ENCODE measurements at regions not wholly inside any gene's neighbourhood (a gene's known extent, or its start where the extent isn't known, plus 50 kb on each side); places are given as distances from the start of the nearest gene placed in this dataset.

- CTCF ChIA-PET = no interaction called here
- no peak for ATAC-seq
- H3K27me3 ChIP-seq (ENCODE audit: control insufficient read depth in 2 of 2, insufficient read depth in 2 of 2, low read length in 2 of 2) = no peaks in the 10 kb centered on the region
These were observed 94.8 kb upstream of the SORCS3 start for GRCh38 chr10:104546336-104546735.

GRCh38 chr10:104546756-104547155, 94.3 kb upstream of the SORCS3 start:
- Mint-ChIP-seq H3K27me3 (peaks cover 0 to 30% (median 2%) of the 10 kb centered on the region in 5 donors), H3K4me3 (no peak overlapping the region), H3K27ac (no peak overlapping the region), H3K36me3 (peaks cover 0 to 3% (median 0%) of the 10 kb centered on the region in 5 donors), H3K4me1 (no peaks in the 10 kb centered on the region), H3K9me3 (peaks cover 0 to 4% (median 0%) of the 10 kb centered on the region in 11 donors)
- Histone ChIP-seq H3K4me3 (ENCODE audit: low read length) (no peak overlapping the region), H3K27ac (ENCODE audit: low read depth, low read length) (no peak overlapping the region), H3K9me3 (ENCODE audit: control insufficient read depth in 2 of 3, low read length in 3 of 3) (no peaks in the 10 kb centered on the region), H3K36me3 (ENCODE audit: control insufficient read depth in 2 of 3, insufficient read depth in 3 of 3, low read length in 3 of 3) (no peaks in the 10 kb centered on the region), H3K27me3 (ENCODE audit: control insufficient read depth in 2 of 2, insufficient read depth in 2 of 2, low read length in 2 of 2) (no peaks in the 10 kb centered on the region), H3K4me1 (ENCODE audit: control insufficient read depth in 2 of 2, insufficient read depth in 2 of 2, low read length in 2 of 2) (no peaks in the 10 kb centered on the region)
- ChIA-PET CTCF (no interaction called here), POLR2A (no interaction called here)
- no peak for ATAC-seq
- no peak for DNase-seq
- intact Hi-C loops (cut with micrococcal nuclease) = no loop called here

More at GRCh38 chr10:104546336-104546735, 94.8 kb upstream of the SORCS3 start:
- Histone ChIP-seq H3K27ac (ENCODE audit: low read depth, low read length) (no peak overlapping the region), H3K9me3 (ENCODE audit: control insufficient read depth in 2 of 3, low read length in 3 of 3) (no peaks in the 10 kb centered on the region), H3K36me3 (ENCODE audit: control insufficient read depth in 2 of 3, insufficient read depth in 3 of 3, low read length in 3 of 3) (no peaks in the 10 kb centered on the region), H3K4me1 (ENCODE audit: control insufficient read depth in 2 of 2, insufficient read depth in 2 of 2, low read length in 2 of 2) (no peaks in the 10 kb centered on the region), H3K4me3 (ENCODE audit: low read length) (no peak overlapping the region)
- intact Hi-C loops (cut with micrococcal nuclease) = no loop called here
- Mint-ChIP-seq H3K4me3 (no peak overlapping the region), H3K27ac (no peak overlapping the region), H3K9me3 (peaks cover 0 to 4% (median 0%) of the 10 kb centered on the region in 11 donors), H3K36me3 (peaks cover 0 to 3% (median 0%) of the 10 kb centered on the region in 5 donors), H3K27me3 (peaks cover 0 to 29% (median 4%) of the 10 kb centered on the region in 5 donors), H3K4me1 (no peaks in the 10 kb centered on the region)
- no peak for DNase-seq
- POLR2A ChIA-PET = no interaction called here

- ATAC-seq (no peak), DNase-seq (no peak)
- Histone ChIP-seq H3K4me1 (ENCODE audit: control insufficient read depth in 2 of 2, insufficient read depth in 2 of 2, low read length in 2 of 2) (no peaks in the 10 kb centered on the region), H3K9me3 (ENCODE audit: control insufficient read depth in 2 of 3, low read length in 3 of 3) (no peaks in the 10 kb centered on the region), H3K27me3 (ENCODE audit: control insufficient read depth in 2 of 2, insufficient read depth in 2 of 2, low read length in 2 of 2) (no peaks in the 10 kb centered on the region), H3K36me3 (ENCODE audit: control insufficient read depth in 2 of 3, insufficient read depth in 3 of 3, low read length in 3 of 3) (no peaks in the 10 kb centered on the region), H3K4me3 (ENCODE audit: low read length) (no peak overlapping the region), H3K27ac (ENCODE audit: low read depth, low read length) (no peak overlapping the region)
- H3K27me3 Mint-ChIP-seq = peaks cover 0 to 26% (median 2%) of the 10 kb centered on the region in 5 donors
- ChIA-PET CTCF (no interaction called here), POLR2A (no interaction called here)
- H3K27ac Mint-ChIP-seq = no peak overlapping the region
- intact Hi-C loops (cut with micrococcal nuclease) = no loop called here
- H3K4me1 Mint-ChIP-seq = no peaks in the 10 kb centered on the region
- peaks cover 0 to 3% (median 0%) of the 10 kb centered on the region in 5 donors for H3K36me3 Mint-ChIP-seq
- H3K9me3 Mint-ChIP-seq = peaks cover 0 to 4% (median 0%) of the 10 kb centered on the region in 11 donors
- H3K4me3 Mint-ChIP-seq = no peak overlapping the region
These were observed 93.0 kb upstream of the SORCS3 start for GRCh38 chr10:104548090-104548489.

GRCh38 chr10:104556831-104557230, 84.3 kb upstream of the SORCS3 start:
- H3K4me3 Mint-ChIP-seq = no peak overlapping the region
- intact Hi-C loops (cut with micrococcal nuclease) = no loop called here
- no peaks in the 10 kb centered on the region for H3K36me3 ChIP-seq (ENCODE audit: control insufficient read depth in 2 of 3, insufficient read depth in 3 of 3, low read length in 3 of 3)
- no peaks in the 10 kb centered on the region for H3K4me1 ChIP-seq (ENCODE audit: control insufficient read depth in 2 of 2, insufficient read depth in 2 of 2, low read length in 2 of 2)
- no peak for ATAC-seq
- no peaks in the 10 kb centered on the region for H3K27me3 ChIP-seq (ENCODE audit: control insufficient read depth in 2 of 2, insufficient read depth in 2 of 2, low read length in 2 of 2)
- H3K4me1 Mint-ChIP-seq = no peaks in the 10 kb centered on the region
- H3K4me3 ChIP-seq (ENCODE audit: low read length) = no peak overlapping the region
- no peak for DNase-seq
- H3K27ac Mint-ChIP-seq = no peak overlapping the region
- no peak overlapping the region for H3K27ac ChIP-seq (ENCODE audit: low read depth, low read length)
- H3K9me3 Mint-ChIP-seq = peaks cover 0 to 1% (median 0%) of the 10 kb centered on the region in 11 donors
- no peaks in the 10 kb centered on the region for H3K36me3 Mint-ChIP-seq
- POLR2A ChIA-PET = no interaction called here
- CTCF ChIA-PET = no interaction called here
- H3K9me3 ChIP-seq (ENCODE audit: control insufficient read depth in 2 of 3, low read length in 3 of 3) = no peaks in the 10 kb centered on the region
- H3K27me3 Mint-ChIP-seq = peaks cover 8 to 38% (median 22%) of the 10 kb centered on the region in 5 donors

- H3K9me3 ChIP-seq (ENCODE audit: control insufficient read depth in 2 of 3, low read length in 3 of 3) = no peaks in the 10 kb centered on the region
- H3K27ac ChIP-seq (ENCODE audit: low read depth, low read length) = no peak overlapping the region
- DNase-seq = no peak
- Mint-ChIP-seq H3K27me3 (peaks cover 9 to 38% (median 22%) of the 10 kb centered on the region in 5 donors), H3K4me1 (no peaks in the 10 kb centered on the region), H3K27ac (no peak overlapping the region), H3K9me3 (peaks cover 0 to 1% (median 0%) of the 10 kb centered on the region in 11 donors), H3K4me3 (no peak overlapping the region), H3K36me3 (no peaks in the 10 kb centered on the region)
- intact Hi-C loops (cut with micrococcal nuclease) = no loop called here
- ChIA-PET POLR2A (no interaction called here), CTCF (no interaction called here)
- H3K4me1 ChIP-seq (ENCODE audit: control insufficient read depth in 2 of 2, insufficient read depth in 2 of 2, low read length in 2 of 2) = no peaks in the 10 kb centered on the region
- no peaks in the 10 kb centered on the region for H3K36me3 ChIP-seq (ENCODE audit: control insufficient read depth in 2 of 3, insufficient read depth in 3 of 3, low read length in 3 of 3)
- no peak for ATAC-seq
- no peaks in the 10 kb centered on the region for H3K27me3 ChIP-seq (ENCODE audit: control insufficient read depth in 2 of 2, insufficient read depth in 2 of 2, low read length in 2 of 2)
- H3K4me3 ChIP-seq (ENCODE audit: low read length) = no peak overlapping the region
These were observed 83.1 kb upstream of the SORCS3 start for GRCh38 chr10:104557966-104558365.

DNA sequence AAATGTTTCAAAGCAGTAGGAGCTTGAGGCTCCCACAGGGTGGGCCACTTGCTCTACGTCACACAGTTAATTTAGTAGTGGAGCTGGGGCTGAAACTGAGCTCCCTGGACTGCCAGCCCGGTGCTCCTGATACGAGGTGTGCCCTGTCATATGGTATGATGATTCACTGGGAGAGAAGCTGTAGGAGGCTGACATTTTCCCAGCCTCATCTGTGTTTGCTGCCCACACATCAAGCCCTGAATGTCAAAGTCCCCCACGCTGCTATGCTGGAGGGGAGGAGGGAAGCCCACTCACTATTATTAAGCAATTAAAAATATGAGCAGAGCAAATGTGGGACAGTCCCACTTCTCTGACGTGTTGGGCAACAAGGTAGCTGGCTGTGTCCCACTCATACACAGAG, 81.2 kb upstream of the SORCS3 start:
- peaks cover 11 to 49% (median 24%) of the 10 kb centered on the region in 5 donors for H3K27me3 Mint-ChIP-seq
- intact Hi-C loops (cut with micrococcal nuclease) = no loop called here
- no peaks in the 10 kb centered on the region for H3K4me1 Mint-ChIP-seq
- ATAC-seq (no peak), DNase-seq (no peak)
- no peaks in the 10 kb centered on the region for H3K4me1 ChIP-seq (ENCODE audit: control insufficient read depth in 2 of 2, insufficient read depth in 2 of 2, low read length in 2 of 2)
- H3K9me3 ChIP-seq (ENCODE audit: control insufficient read depth in 2 of 3, low read length in 3 of 3) = no peaks in the 10 kb centered on the region
- no peaks in the 10 kb centered on the region for H3K36me3 ChIP-seq (ENCODE audit: control insufficient read depth in 2 of 3, insufficient read depth in 3 of 3, low read length in 3 of 3)
- H3K9me3 Mint-ChIP-seq = peaks cover 0 to 1% (median 0%) of the 10 kb centered on the region in 11 donors
- POLR2A ChIA-PET = no interaction called here
- no peak overlapping the region for H3K27ac Mint-ChIP-seq
- H3K4me3 Mint-ChIP-seq = no peak overlapping the region
- no peak overlapping the region for H3K27ac ChIP-seq (ENCODE audit: low read depth, low read length)
- H3K27me3 ChIP-seq (ENCODE audit: control insufficient read depth in 2 of 2, insufficient read depth in 2 of 2, low read length in 2 of 2) = no peaks in the 10 kb centered on the region
- CTCF ChIA-PET = no interaction called here
- H3K36me3 Mint-ChIP-seq = no peaks in the 10 kb centered on the region
- H3K4me3 ChIP-seq (ENCODE audit: low read length) = no peak overlapping the region

- DNase-seq = no peak
- Mint-ChIP-seq H3K4me1 (no peaks in the 10 kb centered on the region), H3K27me3 (peaks cover 11 to 55% (median 43%) of the 10 kb centered on the region in 5 donors), H3K4me3 (no peak overlapping the region), H3K36me3 (no peaks in the 10 kb centered on the region), H3K9me3 (peaks cover 0 to 18% (median 0%) of the 10 kb centered on the region in 11 donors), H3K27ac (no peak overlapping the region)
- ChIA-PET CTCF (no interaction called here), POLR2A (no interaction called here)
- Histone ChIP-seq H3K36me3 (ENCODE audit: control insufficient read depth in 2 of 3, insufficient read depth in 3 of 3, low read length in 3 of 3) (no peaks in the 10 kb centered on the region), H3K4me3 (ENCODE audit: low read length) (no peak overlapping the region), H3K9me3 (ENCODE audit: control insufficient read depth in 2 of 3, low read length in 3 of 3) (no peaks in the 10 kb centered on the region), H3K27me3 (ENCODE audit: control insufficient read depth in 2 of 2, insufficient read depth in 2 of 2, low read length in 2 of 2) (no peaks in the 10 kb centered on the region), H3K4me1 (ENCODE audit: control insufficient read depth in 2 of 2, insufficient read depth in 2 of 2, low read length in 2 of 2) (no peaks in the 10 kb centered on the region), H3K27ac (ENCODE audit: low read depth, low read length) (no peak overlapping the region)
- ATAC-seq = no peak
- intact Hi-C loops (cut with micrococcal nuclease) = no loop called here
These were observed 78.0 kb upstream of the SORCS3 start for GRCh38 chr10:104563051-104563450.
